ENCODE measurements at regions not wholly inside any gene's neighbourhood (a gene's known extent, or its start where the extent isn't known, plus 50 kb on each side); places are given as distances from the start of the nearest gene placed in this dataset.

- Histone ChIP-seq H3K27ac (no peak overlapping the region), H3K4me3 (no peak overlapping the region), H3K4me1 (no peaks in the 10 kb centered on the region), H3K36me3 (replicated peaks in 1 of 2; ENCODE audit: insufficient read depth in 1 of 2, low read depth in 2 of 2) (no peaks in the 10 kb centered on the region), H3K27me3 (no peaks in the 10 kb centered on the region), H3K9me3 (no peaks in the 10 kb centered on the region)
- TF ChIP-seq, protein P1, sequence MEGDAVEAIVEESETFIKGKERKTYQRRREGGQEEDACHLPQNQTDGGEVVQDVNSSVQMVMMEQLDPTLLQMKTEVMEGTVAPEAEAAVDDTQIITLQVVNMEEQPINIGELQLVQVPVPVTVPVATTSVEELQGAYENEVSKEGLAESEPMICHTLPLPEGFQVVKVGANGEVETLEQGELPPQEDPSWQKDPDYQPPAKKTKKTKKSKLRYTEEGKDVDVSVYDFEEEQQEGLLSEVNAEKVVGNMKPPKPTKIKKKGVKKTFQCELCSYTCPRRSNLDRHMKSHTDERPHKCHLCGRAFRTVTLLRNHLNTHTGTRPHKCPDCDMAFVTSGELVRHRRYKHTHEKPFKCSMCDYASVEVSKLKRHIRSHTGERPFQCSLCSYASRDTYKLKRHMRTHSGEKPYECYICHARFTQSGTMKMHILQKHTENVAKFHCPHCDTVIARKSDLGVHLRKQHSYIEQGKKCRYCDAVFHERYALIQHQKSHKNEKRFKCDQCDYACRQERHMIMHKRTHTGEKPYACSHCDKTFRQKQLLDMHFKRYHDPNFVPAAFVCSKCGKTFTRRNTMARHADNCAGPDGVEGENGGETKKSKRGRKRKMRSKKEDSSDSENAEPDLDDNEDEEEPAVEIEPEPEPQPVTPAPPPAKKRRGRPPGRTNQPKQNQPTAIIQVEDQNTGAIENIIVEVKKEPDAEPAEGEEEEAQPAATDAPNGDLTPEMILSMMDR (IDR thresholded peaks at IDR 0.05): no peak
- TF ChIP-seq POLR2A (IDR thresholded peaks at IDR 0.05): no peak
- intact Hi-C loops (cut with DNase I): no loop called here
- WGBS, 2 donors: 58 to 59% methylated on average over 2 of the region's 2 CpGs
- no peak for DNase-seq
- no peak for ATAC-seq
Observed at GRCh38 chr6:14722001-14722562, 523.8 kb upstream of the JARID2 start.

DNA sequence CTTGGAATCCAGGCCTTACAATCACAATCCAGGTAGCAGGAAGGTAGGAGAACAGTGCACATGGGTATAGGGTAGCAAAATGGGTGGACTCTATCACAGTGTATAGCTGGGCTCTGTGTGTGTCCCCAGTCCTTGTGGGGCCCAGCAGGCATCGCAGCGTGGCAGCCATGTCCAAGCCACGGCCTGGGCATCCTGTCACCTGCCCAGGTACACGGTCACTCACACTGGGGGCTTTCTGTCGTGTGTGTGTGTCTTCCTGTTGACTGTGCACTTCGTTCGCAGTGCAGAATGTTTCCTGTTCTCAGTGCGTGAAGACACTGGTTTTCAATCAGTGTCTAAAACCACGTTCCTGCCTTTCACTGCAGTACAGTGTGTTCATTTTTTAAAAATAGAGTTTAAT, 523.2 kb upstream of the JARID2 start:
- DNase-seq: no peak
- no peak for ATAC-seq

GRCh38 chr6:14723535-14724086, 522.3 kb upstream of the JARID2 start:
- intact Hi-C loops (cut with DNase I): no loop called here
- no peak for TF ChIP-seq POLR2A (IDR thresholded peaks at IDR 0.05)
- TF ChIP-seq, protein P1 (IDR thresholded peaks at IDR 0.05): no peak
- no peak for ATAC-seq

More for the DNA sequence above, 523.2 kb upstream of the JARID2 start:
- Histone ChIP-seq H3K4me1 (no peaks in the 10 kb centered on the region), H3K36me3 (replicated peaks in 1 of 2; ENCODE audit: insufficient read depth in 1 of 2, low read depth in 2 of 2) (no peaks in the 10 kb centered on the region), H3K27me3 (no peaks in the 10 kb centered on the region), H3K27ac (no peak overlapping the region), H3K4me3 (no peak overlapping the region), H3K9me3 (no peaks in the 10 kb centered on the region)
- TF ChIP-seq, protein P1 (IDR thresholded peaks at IDR 0.05): no peak
- no peak for TF ChIP-seq POLR2A (IDR thresholded peaks at IDR 0.05)
- intact Hi-C loops (cut with DNase I): no loop called here
- 73 to 95% methylated on average over 9 of the region's 9 CpGs for WGBS, 2 donors

GRCh38 chr6:14724549-14724948, 521.3 kb upstream of the JARID2 start:
- ATAC-seq (no peak), DNase-seq (no peak)
- Histone ChIP-seq H3K36me3 (replicated peaks in 1 of 2; ENCODE audit: insufficient read depth in 1 of 2, low read depth in 2 of 2) (no peaks in the 10 kb centered on the region), H3K27ac (no peak overlapping the region), H3K4me1 (no peaks in the 10 kb centered on the region), H3K4me3 (no peak overlapping the region), H3K27me3 (no peaks in the 10 kb centered on the region), H3K9me3 (no peaks in the 10 kb centered on the region)
- intact Hi-C loops (cut with DNase I): no loop called here
- WGBS, 2 donors: 50 to 79% methylated on average over 1 of the region's 1 CpG
- TF ChIP-seq, protein P1 (IDR thresholded peaks at IDR 0.05): no peak
- no peak for TF ChIP-seq POLR2A (IDR thresholded peaks at IDR 0.05)

More at GRCh38 chr6:14723535-14724086, 522.3 kb upstream of the JARID2 start:
- H3K4me1 ChIP-seq: no peaks in the 10 kb centered on the region
- no peaks in the 10 kb centered on the region for H3K27me3 ChIP-seq
- no peak for DNase-seq
- H3K27ac ChIP-seq: no peak overlapping the region
- WGBS, 2 donors: 73 to 80% methylated on average over 2 of the region's 2 CpGs
- no peak overlapping the region for H3K4me3 ChIP-seq
- H3K36me3 ChIP-seq (replicated peaks in 1 of 2; ENCODE audit: insufficient read depth in 1 of 2, low read depth in 2 of 2): no peaks in the 10 kb centered on the region
- H3K9me3 ChIP-seq: no peaks in the 10 kb centered on the region

Data from body of pancreas (tissue), 4 donors.